ENCODE measurements at regions not wholly inside any gene's neighbourhood (a gene's known extent, or its start where the extent isn't known, plus 50 kb on each side); places are given as distances from the start of the nearest gene placed in this dataset.

DNA sequence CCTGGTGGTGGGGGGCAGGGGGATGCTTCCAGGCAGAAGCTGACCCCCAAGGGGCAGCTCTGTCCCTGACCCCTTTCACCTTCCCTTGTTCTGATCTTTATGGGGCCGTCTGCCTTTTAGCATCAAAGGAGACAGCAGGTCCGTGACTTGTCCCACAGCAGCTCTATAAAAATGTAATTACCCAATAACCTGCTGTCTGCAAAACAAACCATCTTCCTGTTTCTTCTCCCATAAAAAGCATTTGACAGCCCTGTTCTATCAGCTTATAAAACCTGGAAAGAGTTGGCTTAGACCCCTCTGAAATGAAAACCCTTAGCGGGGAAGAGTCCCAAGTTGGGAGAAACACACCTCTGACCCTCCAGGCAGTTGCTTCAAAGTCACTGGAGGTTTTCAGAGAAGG is 416.9 kb downstream of the MED13L start:
- no peak for DNase-seq (ENCODE audit: low spot score in 2 of 2)
- Histone ChIP-seq H3K4me3 (no peak overlapping the region), H3K36me3 (no peaks in the 10 kb centered on the region), H3K27ac (no peak overlapping the region), H3K9me3 (no peaks in the 10 kb centered on the region), H3K27me3 (no peaks in the 10 kb centered on the region), H3K4me1 (no peaks in the 10 kb centered on the region)
- no peak for TF ChIP-seq POLR2AphosphoS5 (IDR thresholded peaks at IDR 0.05)
- TF ChIP-seq POLR2A (IDR thresholded peaks at IDR 0.05): no peak
- TF ChIP-seq, protein P1, sequence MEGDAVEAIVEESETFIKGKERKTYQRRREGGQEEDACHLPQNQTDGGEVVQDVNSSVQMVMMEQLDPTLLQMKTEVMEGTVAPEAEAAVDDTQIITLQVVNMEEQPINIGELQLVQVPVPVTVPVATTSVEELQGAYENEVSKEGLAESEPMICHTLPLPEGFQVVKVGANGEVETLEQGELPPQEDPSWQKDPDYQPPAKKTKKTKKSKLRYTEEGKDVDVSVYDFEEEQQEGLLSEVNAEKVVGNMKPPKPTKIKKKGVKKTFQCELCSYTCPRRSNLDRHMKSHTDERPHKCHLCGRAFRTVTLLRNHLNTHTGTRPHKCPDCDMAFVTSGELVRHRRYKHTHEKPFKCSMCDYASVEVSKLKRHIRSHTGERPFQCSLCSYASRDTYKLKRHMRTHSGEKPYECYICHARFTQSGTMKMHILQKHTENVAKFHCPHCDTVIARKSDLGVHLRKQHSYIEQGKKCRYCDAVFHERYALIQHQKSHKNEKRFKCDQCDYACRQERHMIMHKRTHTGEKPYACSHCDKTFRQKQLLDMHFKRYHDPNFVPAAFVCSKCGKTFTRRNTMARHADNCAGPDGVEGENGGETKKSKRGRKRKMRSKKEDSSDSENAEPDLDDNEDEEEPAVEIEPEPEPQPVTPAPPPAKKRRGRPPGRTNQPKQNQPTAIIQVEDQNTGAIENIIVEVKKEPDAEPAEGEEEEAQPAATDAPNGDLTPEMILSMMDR (IDR thresholded peaks at IDR 0.05): no peak
- intact Hi-C loops (cut with DNase I; ENCODE audit: low total_unique reads): no loop called here

DNA sequence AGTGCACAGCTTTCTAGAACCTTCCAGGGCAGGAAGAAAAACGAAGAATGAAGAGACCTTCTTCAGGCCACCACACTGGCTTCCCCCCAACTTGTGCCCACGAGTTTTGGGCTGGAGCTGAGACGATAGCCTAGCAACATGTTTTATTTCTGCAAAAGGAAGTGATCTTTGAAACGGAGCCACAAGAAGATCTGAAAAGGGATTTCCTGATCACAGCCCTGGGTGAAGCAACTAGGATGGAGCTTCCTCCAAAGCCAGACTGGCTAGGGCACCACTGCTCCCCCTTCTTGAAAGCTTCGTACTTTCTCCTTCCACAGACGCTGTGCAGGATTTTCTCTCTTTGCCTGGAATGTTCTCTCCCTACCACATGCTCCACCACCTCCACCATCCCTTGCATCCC is 418.3 kb downstream of the MED13L start:
- intact Hi-C loops (cut with DNase I; ENCODE audit: low total_unique reads): no loop called here

DNA sequence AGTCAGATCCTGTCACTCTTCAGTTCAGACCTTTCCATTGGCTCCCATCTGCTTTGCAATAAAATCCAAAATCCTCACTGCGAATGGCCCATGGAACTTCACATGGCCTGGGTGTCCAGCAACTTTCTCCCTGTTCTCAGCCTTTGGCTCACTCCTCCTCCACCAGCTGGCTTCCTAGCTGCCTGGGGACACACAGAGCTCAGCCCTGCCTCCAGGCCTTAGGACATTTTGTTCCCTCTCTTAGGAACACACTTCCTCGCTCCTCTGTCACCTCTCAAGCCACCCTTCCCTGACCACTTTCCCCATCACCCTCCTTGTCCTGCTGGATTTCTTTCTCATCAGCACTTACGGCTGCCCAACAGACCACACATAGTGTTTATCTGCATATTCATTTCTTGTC is 419.6 kb downstream of the MED13L start:
- Histone ChIP-seq H3K4me1 (no peaks in the 10 kb centered on the region), H3K27ac (no peak overlapping the region), H3K4me3 (no peak overlapping the region), H3K9me3 (no peaks in the 10 kb centered on the region), H3K27me3 (no peaks in the 10 kb centered on the region), H3K36me3 (no peaks in the 10 kb centered on the region)
- TF ChIP-seq POLR2AphosphoS5 (IDR thresholded peaks at IDR 0.05): no peak
- no peak for TF ChIP-seq POLR2A (IDR thresholded peaks at IDR 0.05)
- TF ChIP-seq, protein P1 (IDR thresholded peaks at IDR 0.05): no peak
- no peak for DNase-seq (ENCODE audit: low spot score in 2 of 2)
- intact Hi-C loops (cut with DNase I; ENCODE audit: low total_unique reads): no loop called here

More for the DNA sequence above, 418.3 kb downstream of the MED13L start:
- H3K4me1 ChIP-seq: no peaks in the 10 kb centered on the region
- no peaks in the 10 kb centered on the region for H3K9me3 ChIP-seq
- H3K36me3 ChIP-seq: no peaks in the 10 kb centered on the region
- H3K27me3 ChIP-seq: no peaks in the 10 kb centered on the region
- no peak overlapping the region for H3K27ac ChIP-seq
- no peak for DNase-seq (ENCODE audit: low spot score in 2 of 2)
- H3K4me3 ChIP-seq: no peak overlapping the region
- TF ChIP-seq, protein P1 (IDR thresholded peaks at IDR 0.05): no peak

DNA sequence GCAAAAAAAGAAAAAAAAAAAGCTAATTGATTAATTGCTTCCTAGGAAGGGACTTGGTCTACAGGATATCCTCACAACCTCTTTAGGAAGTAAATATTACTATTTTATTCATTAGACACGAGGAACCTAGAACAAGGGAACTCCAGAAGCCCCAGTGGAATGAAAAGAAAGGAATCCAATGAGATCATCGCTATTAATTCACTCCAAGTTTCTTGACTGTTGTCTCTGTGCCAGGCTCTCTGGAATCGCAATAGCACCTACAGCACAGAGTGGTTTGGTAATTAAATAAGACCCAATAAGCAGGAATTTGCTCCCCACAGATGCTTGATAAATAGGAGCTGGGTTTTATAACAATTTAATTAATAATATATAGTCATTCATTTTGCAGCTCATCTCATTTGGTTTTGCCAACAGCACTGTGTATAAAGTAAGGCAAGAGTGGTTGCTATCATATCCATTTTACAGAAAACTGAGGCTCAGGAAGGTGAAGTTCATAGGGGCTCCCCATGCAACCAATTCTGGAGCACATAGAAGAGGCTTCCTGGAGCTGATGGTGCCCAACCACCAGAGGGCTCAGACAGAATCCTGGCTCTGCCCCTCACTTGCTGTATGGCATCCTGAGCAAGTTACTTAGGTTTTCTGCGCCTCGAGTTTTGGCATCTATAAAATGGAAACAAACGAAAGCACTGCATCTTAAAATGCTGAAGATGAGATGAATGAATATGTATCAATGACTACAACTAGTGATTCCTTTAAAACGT is 420.2 kb downstream of the MED13L start:
- intact Hi-C loops (cut with DNase I; ENCODE audit: low total_unique reads): no loop called here

DNA sequence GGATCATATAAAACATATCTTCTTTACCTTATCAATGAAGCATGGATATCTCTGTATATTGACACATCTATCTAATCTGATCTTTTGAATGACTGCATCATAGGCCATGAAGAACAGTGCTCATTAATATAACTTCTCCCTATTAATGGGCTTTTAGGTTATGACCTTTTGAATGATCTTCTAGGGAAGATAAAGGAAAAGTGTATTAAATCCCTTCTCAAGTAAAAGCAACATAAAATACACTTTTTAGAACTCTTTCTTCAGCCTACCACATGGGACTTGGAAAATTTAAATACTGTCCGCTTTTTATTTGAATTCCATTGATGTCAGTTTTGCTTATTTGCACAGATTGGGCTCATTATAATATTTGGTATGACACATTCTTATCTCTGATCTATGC is 425.4 kb downstream of the MED13L start:
- TF ChIP-seq POLR2A (IDR thresholded peaks at IDR 0.05) (no peak), POLR2AphosphoS5 (IDR thresholded peaks at IDR 0.05) (no peak)
- TF ChIP-seq, protein P1 (IDR thresholded peaks at IDR 0.05): no peak
- Histone ChIP-seq H3K9me3 (no peaks in the 10 kb centered on the region), H3K4me1 (no peaks in the 10 kb centered on the region), H3K36me3 (no peaks in the 10 kb centered on the region), H3K27me3 (no peaks in the 10 kb centered on the region), H3K27ac (no peak overlapping the region), H3K4me3 (no peak overlapping the region)
- intact Hi-C loops (cut with DNase I; ENCODE audit: low total_unique reads): no loop called here
- no peak for DNase-seq (ENCODE audit: low spot score in 2 of 2)

More for the DNA sequence above, 420.2 kb downstream of the MED13L start:
- Histone ChIP-seq H3K4me1 (no peaks in the 10 kb centered on the region), H3K4me3 (no peak overlapping the region), H3K36me3 (no peaks in the 10 kb centered on the region), H3K27me3 (no peaks in the 10 kb centered on the region), H3K27ac (no peak overlapping the region), H3K9me3 (no peaks in the 10 kb centered on the region)
- DNase-seq (ENCODE audit: low spot score in 2 of 2): no peak
- TF ChIP-seq POLR2AphosphoS5 (IDR thresholded peaks at IDR 0.05): no peak
- no peak for TF ChIP-seq POLR2A (IDR thresholded peaks at IDR 0.05)
- TF ChIP-seq, protein P1 (IDR thresholded peaks at IDR 0.05): no peak
